Mesothelial cell of epicardium (in vitro differentiated cells): ENCODE measurements at regions not wholly inside any gene's neighbourhood (a gene's known extent, or its start where the extent isn't known, plus 50 kb on each side); places are given as distances from the start of the nearest gene placed in this dataset.

Experiments
- DNase-seq, 2 experiments: peaks; one replicate each; pipeline ENCODE4 v3.0.0; 2021; ENCODE audit warnings: low spot score in 2 of 2; ENCODE audit not compliant: unreplicated experiment in 2 of 2
- H3K27ac Mint-ChIP-seq: 2 replicates; pipeline ENCODE4 v1.8.0; 2021; ENCODE audit warnings: mixed read lengths
- H3K27me3 Mint-ChIP-seq: 2 replicates; pipeline ENCODE4 v1.8.0; 2021; ENCODE audit warnings: low read depth, mixed read lengths
- H3K36me3 Mint-ChIP-seq: 2 replicates; pipeline ENCODE4 v1.8.0; 2021; ENCODE audit warnings: mixed read lengths
- H3K4me1 Mint-ChIP-seq: 2 replicates; pipeline ENCODE4 v1.8.0; 2021; ENCODE audit warnings: mixed read lengths
- H3K4me3 Mint-ChIP-seq: 2 replicates; pipeline ENCODE4 v1.8.0; 2021; ENCODE audit warnings: mild to moderate bottlenecking, moderate library complexity, mixed read lengths
- H3K9me3 Mint-ChIP-seq: 2 replicates; pipeline ENCODE4 v1.8.0; 2021; ENCODE audit warnings: mixed read lengths
- CTCF ChIP-seq: fragments of 200-600 bp; sonication (generic); IDR thresholded peaks from one replicate; pipeline ENCODE4 v1.5.0; 2021; ENCODE audit warnings: antibody characterized with exemption; ENCODE audit not compliant: unreplicated experiment

- no peak for DNase-seq
- H3K36me3 Mint-ChIP-seq = no peaks in the 10 kb centered on the region
- no peaks in the 10 kb centered on the region for H3K4me1 Mint-ChIP-seq
- peaks cover 4% of the 10 kb centered on the region for H3K9me3 Mint-ChIP-seq
- no peak overlapping the region for H3K4me3 Mint-ChIP-seq
- peaks cover 5% of the 10 kb centered on the region for H3K27me3 Mint-ChIP-seq
- no peak overlapping the region for H3K27ac Mint-ChIP-seq
- no peak for TF ChIP-seq CTCF
Measured at GRCh38 chr11:70616317-70616716, 218.0 kb downstream of the CTTN start.

GRCh38 chr11:70616938-70617654 is 218.8 kb downstream of the CTTN start:
- peaks cover 4% of the 10 kb centered on the region for H3K9me3 Mint-ChIP-seq
- no peaks in the 10 kb centered on the region for H3K36me3 Mint-ChIP-seq

GRCh38 chr11:70618431-70619101 is 220.2 kb downstream of the CTTN start:
- DNase-seq = no peak
- Mint-ChIP-seq H3K27ac (no peak overlapping the region), H3K27me3 (no peaks in the 10 kb centered on the region), H3K36me3 (no peaks in the 10 kb centered on the region), H3K4me1 (no peaks in the 10 kb centered on the region), H3K9me3 (peaks cover 4% of the 10 kb centered on the region), H3K4me3 (no peak overlapping the region)
- no peak for TF ChIP-seq CTCF

More at GRCh38 chr11:70616938-70617654, 218.8 kb downstream of the CTTN start:
- Mint-ChIP-seq H3K4me1 (no peaks in the 10 kb centered on the region), H3K27me3 (peaks cover under 1% of the 10 kb centered on the region), H3K4me3 (no peak overlapping the region), H3K27ac (no peak overlapping the region)
- no peak for TF ChIP-seq CTCF
- DNase-seq = no peak

- Mint-ChIP-seq H3K27me3 (no peaks in the 10 kb centered on the region), H3K27ac (no peak overlapping the region), H3K36me3 (no peaks in the 10 kb centered on the region), H3K4me1 (no peaks in the 10 kb centered on the region), H3K9me3 (peaks cover 3% of the 10 kb centered on the region), H3K4me3 (no peak overlapping the region)
- TF ChIP-seq CTCF = no peak
- no peak for DNase-seq
Measured at GRCh38 chr11:70619591-70619990, 221.3 kb downstream of the CTTN start.

GRCh38 chr11:70620510-70621184 is 222.3 kb downstream of the CTTN start:
- H3K9me3 Mint-ChIP-seq = no peaks in the 10 kb centered on the region
- H3K27me3 Mint-ChIP-seq = no peaks in the 10 kb centered on the region
- H3K4me1 Mint-ChIP-seq = peaks cover 2% of the 10 kb centered on the region
- H3K4me3 Mint-ChIP-seq = no peak overlapping the region
- H3K27ac Mint-ChIP-seq = no peak overlapping the region
- DNase-seq = no peak
- no peaks in the 10 kb centered on the region for H3K36me3 Mint-ChIP-seq
- TF ChIP-seq CTCF = no peak
